Putamen (tissue), 1 donor: ENCODE measurements at regions not wholly inside any gene's neighbourhood (a gene's known extent, or its start where the extent isn't known, plus 50 kb on each side); places are given as distances from the start of the nearest gene placed in this dataset.
"Not testable (repeated sequence)": the region's sequence is repeated elsewhere in the genome, so short reads cannot be mapped to it uniquely, and the experiment has no call there.

Source experiments
- DNase-seq: peaks from one replicate; pipeline ENCODE4 v3.0.0-alpha.2; 2016; ENCODE audit warnings: low spot score

- DNase-seq = no peak
These were observed 258.2 kb upstream of the IRS2 start for GRCh38 chr13:110044551-110045111.

GRCh38 chr13:110042253-110042950 lies 256.0 kb upstream of the IRS2 start:
- DNase-seq = no peak

- DNase-seq = not testable (repeated sequence)
These were observed 255.3 kb upstream of the IRS2 start for GRCh38 chr13:110041638-110042037.

GRCh38 chr13:110037925-110038573 lies 251.7 kb upstream of the IRS2 start:
- no peak for DNase-seq

GRCh38 chr13:110036060-110036459 lies 249.7 kb upstream of the IRS2 start:
- no peak for DNase-seq

- DNase-seq = no peak
These were observed 247.7 kb upstream of the IRS2 start for GRCh38 chr13:110034031-110034549.

- DNase-seq = no peak
These were observed 246.6 kb upstream of the IRS2 start for GRCh38 chr13:110032969-110033368.

GRCh38 chr13:110030394-110030928 lies 244.1 kb upstream of the IRS2 start:
- DNase-seq = no peak

GRCh38 chr13:110028838-110029621 lies 242.6 kb upstream of the IRS2 start:
- no peak for DNase-seq

GRCh38 chr13:110028311-110028710 lies 241.9 kb upstream of the IRS2 start:
- no peak for DNase-seq

GRCh38 chr13:110027470-110028240 lies 241.3 kb upstream of the IRS2 start:
- DNase-seq = no peak

GRCh38 chr13:110024645-110024980 lies 238.2 kb upstream of the IRS2 start:
- DNase-seq = no peak

GRCh38 chr13:110023729-110024644 lies 237.6 kb upstream of the IRS2 start:
- DNase-seq = no peak

GRCh38 chr13:110018009-110018408 lies 231.6 kb upstream of the IRS2 start:
- no peak for DNase-seq

GRCh38 chr13:110017379-110017778 lies 231.0 kb upstream of the IRS2 start:
- DNase-seq = no peak

- DNase-seq = no peak
These were observed 228.9 kb upstream of the IRS2 start for GRCh38 chr13:110015253-110015652.

GRCh38 chr13:110014719-110015118 lies 228.3 kb upstream of the IRS2 start:
- no peak for DNase-seq

GRCh38 chr13:110012102-110012739 lies 225.8 kb upstream of the IRS2 start:
- no peak for DNase-seq

GRCh38 chr13:110010404-110011138 lies 224.2 kb upstream of the IRS2 start:
- no peak for DNase-seq
